Activated CD8-positive, alpha-beta T cell treated with anti-CD3 and anti-CD28 coated beads, Interleukin-2, amount 10 ng/mL, durations not matched to agents 7 days and 5 days (primary cell): ENCODE measurements at regions not wholly inside any gene's neighbourhood (a gene's known extent, or its start where the extent isn't known, plus 50 kb on each side); places are given as distances from the start of the nearest gene placed in this dataset.

Experiments
- ATAC-seq: fragments of 150-1000 bp; cut with Tn5 transposase; one replicate; pipeline ENCODE4 v1.10.0; 2021; ENCODE audit warnings: moderate library complexity
- CTCF ChIA-PET: fragments of 350-600 bp; sonication (Branson Sonifier 250); formaldehyde crosslinking; loops from one replicate; lab custom pipeline; 2021; ENCODE audit warnings: antibody characterized with exemption; lab: Charles Lee
- POLR2A ChIA-PET: fragments of 350-600 bp; sonication (Branson Sonifier 250); formaldehyde crosslinking; loops from one replicate; lab custom pipeline; 2021; ENCODE audit warnings: antibody characterized with exemption; lab: Charles Lee
- DNase-seq: peaks from one replicate; pipeline ENCODE4 v3.0.0-alpha.2; 2020
- H3K27ac Mint-ChIP-seq: one replicate; pipeline ENCODE4 v1.8.0; 2021; ENCODE audit warnings: mild to moderate bottlenecking, mixed read lengths
- H3K27me3 Mint-ChIP-seq: one replicate; pipeline ENCODE4 v1.8.0; 2021; ENCODE audit warnings: low read depth, mixed read lengths
- H3K36me3 Mint-ChIP-seq: one replicate; pipeline ENCODE4 v1.8.0; 2021; ENCODE audit warnings: low read depth, mixed read lengths
- H3K4me1 Mint-ChIP-seq: one replicate; pipeline ENCODE4 v1.8.0; 2021; ENCODE audit warnings: low read depth, mixed read lengths
- H3K4me3 Mint-ChIP-seq: one replicate; pipeline ENCODE4 v1.8.0; 2021; ENCODE audit warnings: mild to moderate bottlenecking, mixed read lengths
- H3K9me3 Mint-ChIP-seq: one replicate; pipeline ENCODE4 v1.8.0; 2022; ENCODE audit warnings: mixed read lengths; ENCODE audit not compliant: insufficient read depth

GRCh38 chr4:185915817-185916216 is 103.8 kb upstream of the SORBS2 start:
- DNase-seq (no peak), ATAC-seq (no peak)
- Mint-ChIP-seq H3K4me1 (no peaks in the 10 kb centered on the region), H3K27ac (no peak overlapping the region), H3K9me3 (no peaks in the 10 kb centered on the region), H3K4me3 (no peak overlapping the region), H3K27me3 (no peaks in the 10 kb centered on the region), H3K36me3 (no peaks in the 10 kb centered on the region)
- ChIA-PET CTCF (no interaction called here), POLR2A (no interaction called here)

GRCh38 chr4:185916231-185916630 is 104.2 kb upstream of the SORBS2 start:
- no peak overlapping the region for H3K4me3 Mint-ChIP-seq
- no peaks in the 10 kb centered on the region for H3K9me3 Mint-ChIP-seq
- CTCF ChIA-PET: no interaction called here
- POLR2A ChIA-PET: no interaction called here
- H3K4me1 Mint-ChIP-seq: no peaks in the 10 kb centered on the region
- no peaks in the 10 kb centered on the region for H3K27me3 Mint-ChIP-seq
- no peak for ATAC-seq
- no peak for DNase-seq
- no peaks in the 10 kb centered on the region for H3K36me3 Mint-ChIP-seq
- no peak overlapping the region for H3K27ac Mint-ChIP-seq

- ATAC-seq: no peak
- Mint-ChIP-seq H3K36me3 (no peaks in the 10 kb centered on the region), H3K4me1 (no peaks in the 10 kb centered on the region), H3K4me3 (no peak overlapping the region), H3K9me3 (no peaks in the 10 kb centered on the region), H3K27ac (no peak overlapping the region), H3K27me3 (no peaks in the 10 kb centered on the region)
- DNase-seq: no peak
- CTCF ChIA-PET: no interaction called here
- POLR2A ChIA-PET: no interaction called here
Observed at GRCh38 chr4:185916683-185917082, 104.7 kb upstream of the SORBS2 start.

GRCh38 chr4:185919107-185919506 is 107.1 kb upstream of the SORBS2 start:
- no peak overlapping the region for H3K4me3 Mint-ChIP-seq
- ChIA-PET POLR2A (no interaction called here), CTCF (no interaction called here)
- no peaks in the 10 kb centered on the region for H3K36me3 Mint-ChIP-seq
- H3K27ac Mint-ChIP-seq: no peak overlapping the region
- ATAC-seq (no peak), DNase-seq (no peak)
- no peaks in the 10 kb centered on the region for H3K9me3 Mint-ChIP-seq
- no peaks in the 10 kb centered on the region for H3K4me1 Mint-ChIP-seq
- no peaks in the 10 kb centered on the region for H3K27me3 Mint-ChIP-seq

- Mint-ChIP-seq H3K36me3 (no peaks in the 10 kb centered on the region), H3K27me3 (no peaks in the 10 kb centered on the region), H3K9me3 (no peaks in the 10 kb centered on the region), H3K27ac (no peak overlapping the region), H3K4me1 (no peaks in the 10 kb centered on the region), H3K4me3 (no peak overlapping the region)
- ChIA-PET CTCF (no interaction called here), POLR2A (no interaction called here)
- DNase-seq: no peak
- ATAC-seq: no peak
Observed at GRCh38 chr4:185920171-185920570, 108.2 kb upstream of the SORBS2 start.

GRCh38 chr4:185920691-185921260 is 108.8 kb upstream of the SORBS2 start:
- Mint-ChIP-seq H3K27me3 (no peaks in the 10 kb centered on the region), H3K27ac (no peak overlapping the region), H3K4me1 (no peaks in the 10 kb centered on the region), H3K9me3 (no peaks in the 10 kb centered on the region), H3K4me3 (no peak overlapping the region), H3K36me3 (no peaks in the 10 kb centered on the region)
- ATAC-seq: no peak
- ChIA-PET CTCF (no interaction called here), POLR2A (no interaction called here)
- no peak for DNase-seq

- CTCF ChIA-PET: no interaction called here
- POLR2A ChIA-PET: no interaction called here
- Mint-ChIP-seq H3K4me1 (no peaks in the 10 kb centered on the region), H3K27me3 (no peaks in the 10 kb centered on the region), H3K9me3 (no peaks in the 10 kb centered on the region), H3K36me3 (no peaks in the 10 kb centered on the region), H3K27ac (no peak overlapping the region), H3K4me3 (no peak overlapping the region)
- ATAC-seq: no peak
- no peak for DNase-seq
Observed at GRCh38 chr4:185921583-185922555, 109.9 kb upstream of the SORBS2 start.

- no peak for DNase-seq
- ChIA-PET POLR2A (no interaction called here), CTCF (no interaction called here)
- Mint-ChIP-seq H3K27me3 (no peaks in the 10 kb centered on the region), H3K9me3 (no peaks in the 10 kb centered on the region), H3K4me3 (no peak overlapping the region), H3K4me1 (no peaks in the 10 kb centered on the region), H3K27ac (no peak overlapping the region), H3K36me3 (no peaks in the 10 kb centered on the region)
- ATAC-seq: no peak
Observed at GRCh38 chr4:185924458-185925044, 112.6 kb upstream of the SORBS2 start.

GRCh38 chr4:185925910-185926360 is 113.9 kb upstream of the SORBS2 start:
- Mint-ChIP-seq H3K4me3 (no peak overlapping the region), H3K36me3 (no peaks in the 10 kb centered on the region), H3K9me3 (no peaks in the 10 kb centered on the region), H3K27ac (no peak overlapping the region), H3K4me1 (no peaks in the 10 kb centered on the region), H3K27me3 (peaks cover 2% of the 10 kb centered on the region)
- ChIA-PET POLR2A (interaction anchor here (0.6 kb wide), 1 partner anchor 8 kb away, joined by 3 read pairs; no protein-coding TSS in a partner anchor), CTCF (no interaction called here)
- DNase-seq (no peak), ATAC-seq (no peak)

- no peaks in the 10 kb centered on the region for H3K9me3 Mint-ChIP-seq
Observed at GRCh38 chr4:185931375-185931774, 119.4 kb upstream of the SORBS2 start.

GRCh38 chr4:185931986-185932385 is 120.0 kb upstream of the SORBS2 start:
- no peaks in the 10 kb centered on the region for H3K4me1 Mint-ChIP-seq
- ATAC-seq (no peak), DNase-seq (no peak)
- H3K27ac Mint-ChIP-seq: no peak overlapping the region
- H3K36me3 Mint-ChIP-seq: no peaks in the 10 kb centered on the region
- ChIA-PET POLR2A (no interaction called here), CTCF (no interaction called here)
- H3K4me3 Mint-ChIP-seq: no peak overlapping the region
- H3K9me3 Mint-ChIP-seq: no peaks in the 10 kb centered on the region
- peaks cover 3% of the 10 kb centered on the region for H3K27me3 Mint-ChIP-seq

More at GRCh38 chr4:185931375-185931774, 119.4 kb upstream of the SORBS2 start:
- ChIA-PET CTCF (no interaction called here), POLR2A (no interaction called here)
- H3K4me1 Mint-ChIP-seq: no peaks in the 10 kb centered on the region
- no peaks in the 10 kb centered on the region for H3K36me3 Mint-ChIP-seq
- H3K4me3 Mint-ChIP-seq: no peak overlapping the region
- peaks cover 2% of the 10 kb centered on the region for H3K27me3 Mint-ChIP-seq
- no peak overlapping the region for H3K27ac Mint-ChIP-seq
- no peak for ATAC-seq
- no peak for DNase-seq

- Mint-ChIP-seq H3K36me3 (no peaks in the 10 kb centered on the region), H3K4me3 (no peak overlapping the region), H3K4me1 (no peaks in the 10 kb centered on the region), H3K9me3 (no peaks in the 10 kb centered on the region), H3K27ac (no peak overlapping the region), H3K27me3 (peaks cover 5% of the 10 kb centered on the region)
- POLR2A ChIA-PET: no interaction called here
- ATAC-seq (no peak), DNase-seq (no peak)
- CTCF ChIA-PET: no interaction called here
Observed at GRCh38 chr4:185932491-185932890, 120.5 kb upstream of the SORBS2 start.
